ENCODE measurements at regions not wholly inside any gene's neighbourhood (a gene's known extent, or its start where the extent isn't known, plus 50 kb on each side); places are given as distances from the start of the nearest gene placed in this dataset.

DNA sequence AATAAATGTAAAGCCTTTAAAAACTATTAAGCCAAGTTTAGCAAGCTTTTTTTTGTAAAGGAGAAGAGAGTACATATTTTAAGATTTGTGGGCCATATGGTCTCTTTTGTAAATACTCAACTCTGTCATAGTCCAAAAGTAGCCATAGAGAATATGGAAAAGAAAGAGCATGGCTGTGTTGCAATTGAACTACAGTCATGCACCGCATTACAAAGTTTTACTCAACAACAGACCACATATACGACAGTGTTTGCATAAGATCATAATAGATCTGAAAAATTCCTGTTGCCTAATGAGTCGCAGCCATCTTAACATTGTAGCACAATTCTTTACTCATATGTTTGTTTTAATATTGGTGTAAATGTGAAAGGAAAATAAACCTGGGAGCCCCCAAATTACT, 440.8 kb downstream of the HTR7 start:
- TF ChIP-seq CTCF (IDR thresholded peaks at IDR 0.05) (no peak), POLR2A (IDR thresholded peaks at IDR 0.05) (no peak)

All from sigmoid colon (tissue), 3 donors.